Hepatocyte (in vitro differentiated cells): ENCODE measurements at regions not wholly inside any gene's neighbourhood (a gene's known extent, or its start where the extent isn't known, plus 50 kb on each side); places are given as distances from the start of the nearest gene placed in this dataset.

ENCODE experiments used
- CTCF ChIP-seq: fragments of 200-600 bp; sonication (generic); IDR thresholded peaks from 2 replicates; pipeline ENCODE4 v1.5.1; 2016; ENCODE audit warnings: antibody characterized with exemption, mild to moderate bottlenecking; ENCODE audit not compliant: poor library complexity
- EZH2 ChIP-seq: fragments of 200-600 bp; sonication (generic); IDR thresholded peaks from 2 replicates; pipeline ENCODE4 v1.6.1; 2016; ENCODE audit warnings: antibody characterized with exemption, mild to moderate bottlenecking, borderline replicate concordance
- EZH2phosphoT487 ChIP-seq: fragments of 200-600 bp; sonication (generic); IDR thresholded peaks from one replicate; pipeline ENCODE4 v1.6.1; 2018; ENCODE audit warnings: antibody characterized with exemption, mild to moderate bottlenecking, low read depth, moderate library complexity; ENCODE audit not compliant: unreplicated experiment, severe bottlenecking

GRCh38 chr17:5948811-5949210 is 121.4 kb upstream of the WSCD1 start:
- TF ChIP-seq CTCF (no peak), EZH2 (no peak), EZH2phosphoT487 (no peak)
